ENCODE measurements at regions not wholly inside any gene's neighbourhood (a gene's known extent, or its start where the extent isn't known, plus 50 kb on each side); places are given as distances from the start of the nearest gene placed in this dataset.

- TF ChIP-seq NR2C2 (CRISPR knock-in tag; IDR thresholded peaks at IDR 0.05) (no peak), CTCF (IDR thresholded peaks at IDR 0.05) (no peak), TEAD4 (CRISPR knock-in tag; IDR thresholded peaks at IDR 0.05) (no peak), ATF2 (CRISPR knock-in tag; IDR thresholded peaks at IDR 0.05; ENCODE audit: borderline replicate concordance, low read depth) (no peak)
These were observed 128.7 kb upstream of the C14orf180 start for GRCh38 chr14:104450811-104451401.

Data from WTC11 (cell line).